ENCODE measurements at regions not wholly inside any gene's neighbourhood (a gene's known extent, or its start where the extent isn't known, plus 50 kb on each side); places are given as distances from the start of the nearest gene placed in this dataset.

DNA sequence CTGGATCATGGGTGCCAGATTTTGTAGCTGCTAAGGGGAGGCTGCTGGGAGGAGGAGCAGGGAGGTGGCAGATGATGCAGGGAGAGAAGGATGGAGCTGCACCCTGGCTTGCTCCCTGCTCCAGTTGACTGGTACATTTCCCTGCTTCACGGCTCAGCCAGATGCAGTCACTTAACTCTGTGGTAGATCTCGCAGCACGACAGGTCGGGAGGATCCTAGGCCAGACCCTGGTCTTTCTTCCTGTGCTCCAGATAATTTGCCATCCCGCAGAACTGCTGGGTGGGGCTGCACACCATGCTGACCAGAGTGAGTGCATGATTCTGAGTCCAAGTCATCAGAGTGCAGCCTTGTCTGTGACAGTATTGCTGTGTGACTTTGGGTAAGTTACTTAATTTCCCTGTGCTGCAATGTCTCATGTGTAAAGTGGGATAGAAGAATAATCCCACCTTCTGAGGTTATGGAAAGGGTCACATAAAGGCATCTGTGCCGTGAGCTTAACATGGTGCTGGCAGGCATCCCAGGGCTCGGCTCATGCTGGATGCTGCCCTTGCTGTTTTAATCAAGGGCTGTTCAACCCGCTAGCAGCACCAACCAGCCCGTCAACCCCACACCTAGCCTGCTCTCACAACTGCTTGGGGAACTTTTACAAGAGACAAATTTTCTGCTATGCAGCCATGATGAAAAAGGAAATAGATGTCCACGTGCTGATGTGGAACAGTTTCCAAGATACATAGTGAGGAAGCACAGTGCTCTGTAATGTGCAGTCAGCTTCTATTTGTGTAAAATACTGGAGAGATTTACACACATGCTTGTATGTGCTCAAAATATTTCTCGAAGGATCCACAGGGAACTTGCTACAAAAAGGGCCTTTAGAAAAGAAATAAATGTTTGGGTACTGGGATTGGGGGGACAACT is 257.9 kb downstream of the CDH26 start:
- DNase-seq: no peak

- DNase-seq: no peak
Measured at GRCh38 chr20:60219231-60219630, 261.0 kb downstream of the CDH26 start.

DNA sequence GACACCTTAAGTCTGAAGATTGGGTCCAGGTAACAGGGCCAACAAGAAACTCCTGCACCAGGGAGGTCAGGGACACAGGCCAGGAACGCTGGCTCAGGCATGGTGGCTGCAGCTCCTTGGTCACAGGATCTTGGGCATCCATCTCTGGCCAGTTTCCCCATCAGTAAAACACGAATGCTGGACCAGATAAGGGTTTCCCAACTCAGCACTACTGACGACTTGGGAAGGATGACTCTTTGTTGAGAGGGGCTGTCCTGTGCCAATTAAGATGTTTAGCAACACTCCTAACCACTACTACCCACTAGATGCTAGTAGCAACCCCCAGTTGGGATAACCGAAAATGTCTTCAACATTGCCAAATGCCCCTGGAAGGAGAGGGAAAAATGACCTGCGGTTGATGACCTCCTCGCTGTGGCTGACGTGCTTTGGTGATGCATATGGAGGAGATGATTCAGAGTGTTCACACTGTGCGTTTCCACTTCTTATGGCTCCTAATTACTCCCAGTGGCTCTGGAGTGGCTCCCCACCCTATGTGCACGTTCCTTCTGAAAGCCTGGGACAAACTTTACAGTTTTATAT is 261.9 kb downstream of the CDH26 start:
- DNase-seq: no peak

GRCh38 chr20:60220706-60221105 is 262.5 kb downstream of the CDH26 start:
- no peak for DNase-seq

DNA sequence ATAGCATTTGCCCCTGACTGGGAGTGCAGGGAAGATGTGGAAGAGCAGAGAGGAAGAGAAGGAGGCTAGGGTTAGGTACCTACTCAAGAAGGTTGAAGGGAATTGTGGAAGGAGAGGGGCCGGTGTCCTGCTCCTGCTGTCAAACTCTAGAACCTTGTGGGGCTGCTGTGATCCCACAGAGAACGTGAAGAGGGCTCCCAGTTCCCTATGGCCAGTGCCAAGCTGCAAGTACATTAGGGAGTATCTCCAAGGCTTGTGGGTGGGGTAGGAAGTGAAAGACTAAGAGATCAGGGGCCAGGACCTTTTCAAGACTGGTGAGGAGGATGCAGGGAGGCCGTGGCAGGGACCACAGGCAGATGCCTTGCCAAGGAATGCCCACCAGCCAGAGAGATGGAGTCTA is 263.4 kb downstream of the CDH26 start:
- no peak for DNase-seq

DNA sequence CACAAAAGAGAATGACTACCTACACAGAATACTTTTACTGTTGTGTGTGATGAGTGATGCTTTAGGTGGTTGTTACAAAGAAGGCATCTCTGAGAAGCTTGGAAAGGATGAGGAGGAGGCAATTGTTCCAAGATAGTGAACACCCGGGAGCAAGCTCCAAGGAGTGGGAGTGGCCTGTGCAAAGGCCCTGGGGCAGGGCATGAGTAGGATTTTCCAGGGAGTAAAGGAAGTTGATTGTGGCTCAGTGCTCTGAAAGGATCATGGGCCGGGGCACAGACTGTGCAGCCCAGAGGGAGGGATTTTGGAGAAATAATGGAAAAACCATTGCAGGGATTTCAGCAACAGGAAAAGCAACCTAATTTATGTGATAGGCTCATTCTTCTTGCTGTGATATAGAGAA is 264.3 kb downstream of the CDH26 start:
- DNase-seq: no peak

- DNase-seq: no peak
Measured at GRCh38 chr20:60223174-60223573, 265.0 kb downstream of the CDH26 start.

DNA sequence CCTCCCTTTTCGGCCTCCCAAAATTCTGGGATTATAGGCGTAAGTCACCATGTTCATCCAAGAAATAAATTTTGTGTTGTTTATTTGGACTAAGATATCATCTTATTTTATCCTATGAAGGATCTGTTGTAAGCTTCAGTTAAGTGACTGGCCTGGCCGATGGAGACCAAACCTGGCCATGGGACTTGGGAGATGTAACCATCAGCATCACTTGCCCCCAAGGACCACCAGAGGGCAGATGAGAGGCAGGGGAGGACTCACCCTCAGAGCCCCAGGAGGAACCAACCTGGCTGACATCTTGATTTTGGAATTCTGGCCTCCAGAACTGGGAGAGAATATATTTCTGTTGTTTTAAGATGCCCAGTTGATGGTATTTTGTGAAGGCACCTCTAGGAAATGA is 266.7 kb downstream of the CDH26 start:
- peak in 1 of 5 donors; percentile 5 for DNase-seq

- DNase-seq: no peak
Measured at GRCh38 chr20:60228255-60228654, 270.0 kb downstream of the CDH26 start.

- DNase-seq: no peak
Measured at GRCh38 chr20:60232380-60232779, 274.2 kb downstream of the CDH26 start.

DNA sequence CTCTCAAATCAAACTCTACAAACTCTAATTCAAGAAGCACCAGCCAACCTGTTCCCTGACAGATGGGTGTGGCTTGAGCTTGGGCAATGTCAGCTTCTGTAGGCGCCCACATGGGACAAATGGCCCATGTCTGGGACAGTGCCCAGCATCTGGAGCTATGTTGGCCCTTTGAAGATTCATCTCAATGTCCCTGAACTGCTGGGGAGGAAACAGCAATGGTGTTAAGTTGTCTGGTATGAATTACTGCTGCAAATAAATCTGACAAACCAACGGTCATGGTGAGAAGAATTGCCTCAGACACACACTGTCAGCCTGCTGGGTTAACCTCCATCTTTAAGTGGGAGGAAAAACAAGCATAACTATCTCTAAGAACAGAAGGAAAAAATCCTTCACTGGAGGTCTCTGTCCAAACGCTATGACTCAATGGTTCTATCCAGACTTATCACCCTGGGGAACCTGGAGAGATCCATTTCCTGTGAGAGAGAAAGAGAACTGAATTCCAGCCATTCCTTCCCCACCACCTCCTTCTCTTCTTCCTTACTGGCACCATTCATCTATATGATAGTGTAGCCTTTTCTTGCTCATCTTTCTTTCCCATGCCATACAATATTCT is 274.9 kb downstream of the CDH26 start:
- DNase-seq: no peak

GRCh38 chr20:60236613-60237012 is 278.4 kb downstream of the CDH26 start:
- no peak for DNase-seq

GRCh38 chr20:60237981-60238380 is 279.8 kb downstream of the CDH26 start:
- DNase-seq: no peak

DNA sequence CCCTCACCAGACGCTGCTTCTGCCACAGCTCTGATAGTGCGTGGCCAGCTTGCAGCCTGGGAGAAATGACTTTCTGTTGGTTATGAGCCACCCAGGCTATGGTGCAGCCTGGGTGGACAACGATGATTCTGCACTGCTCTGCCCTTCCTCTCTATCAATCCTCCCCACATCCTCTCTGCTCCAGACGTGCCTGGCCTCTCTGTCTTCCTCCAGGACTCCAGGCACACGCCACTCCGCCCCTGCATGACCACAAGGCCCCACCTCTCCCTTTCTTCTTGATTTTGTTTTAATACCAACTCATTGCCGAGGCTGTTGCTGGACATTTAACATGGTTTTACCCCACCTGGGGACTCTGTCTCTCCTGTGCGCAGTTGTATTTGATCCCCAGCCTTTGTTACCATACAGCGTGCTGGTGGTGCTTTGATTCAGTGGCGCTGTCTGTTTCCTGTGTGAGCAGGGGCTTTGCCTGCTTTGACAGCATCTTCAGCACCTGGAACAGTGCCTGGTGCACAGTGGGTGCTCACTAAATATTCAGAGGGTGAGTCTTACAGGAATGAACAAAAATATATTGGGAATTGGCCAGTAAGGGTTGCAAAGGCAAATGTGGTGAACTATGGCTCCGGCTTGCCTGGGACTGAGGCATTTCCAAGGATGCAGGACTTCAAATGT is 280.9 kb downstream of the CDH26 start:
- DNase-seq: no peak

- DNase-seq: no peak
Measured at GRCh38 chr20:60239956-60240355, 281.7 kb downstream of the CDH26 start.

DNA sequence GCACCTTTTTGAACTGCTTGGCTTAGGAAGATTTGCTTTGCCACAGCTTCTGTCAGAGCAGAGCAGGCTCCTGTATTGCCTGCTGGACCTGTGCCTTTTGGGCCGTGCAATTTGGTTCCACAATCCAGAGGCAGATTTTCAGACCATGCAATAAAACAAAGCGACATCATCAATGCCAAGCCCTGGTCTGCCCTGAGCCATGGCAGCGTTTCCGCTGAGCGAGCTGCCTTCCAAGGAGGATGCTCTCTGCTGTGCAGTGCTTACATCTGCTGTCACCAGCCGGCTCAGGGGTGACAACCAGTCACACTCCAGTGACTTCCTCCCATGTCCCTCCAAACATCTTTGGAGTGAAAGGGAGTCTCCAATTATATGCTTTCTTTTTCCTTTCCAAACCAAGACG is 282.2 kb downstream of the CDH26 start:
- no peak for DNase-seq

GRCh38 chr20:60240986-60241385 is 282.8 kb downstream of the CDH26 start:
- no peak for DNase-seq

DNA sequence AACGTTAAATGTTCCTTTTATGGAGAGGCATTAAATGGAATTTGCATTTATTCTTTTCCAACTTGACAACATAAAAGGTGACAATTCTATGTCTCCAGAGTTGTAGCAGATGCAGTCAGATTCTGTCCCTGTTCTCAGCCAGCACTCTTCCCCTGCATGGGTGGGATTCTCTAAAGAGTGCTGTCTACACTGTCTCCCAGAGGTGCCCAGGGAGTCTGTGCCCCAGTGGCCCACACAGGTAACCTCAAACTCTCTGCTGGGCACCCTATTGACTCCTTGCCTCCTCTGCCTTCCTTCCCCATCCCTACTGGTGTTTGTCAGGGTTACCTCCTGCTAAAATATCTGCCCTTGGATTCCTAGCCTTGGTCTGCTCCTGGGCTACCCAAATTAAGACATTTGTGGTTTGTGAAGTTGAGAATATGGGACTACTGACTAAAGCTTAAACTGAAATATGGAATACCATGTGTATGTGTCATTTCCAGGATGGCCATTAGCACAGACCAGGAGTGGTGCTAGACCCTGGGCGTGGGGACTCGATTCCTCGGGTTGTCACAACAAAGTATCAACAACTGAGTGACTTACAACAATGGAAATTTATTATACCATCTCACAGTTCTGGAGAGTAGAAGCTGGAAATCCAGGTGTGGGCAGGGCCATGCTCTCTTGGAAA is 284.7 kb downstream of the CDH26 start:
- DNase-seq: no peak

DNA sequence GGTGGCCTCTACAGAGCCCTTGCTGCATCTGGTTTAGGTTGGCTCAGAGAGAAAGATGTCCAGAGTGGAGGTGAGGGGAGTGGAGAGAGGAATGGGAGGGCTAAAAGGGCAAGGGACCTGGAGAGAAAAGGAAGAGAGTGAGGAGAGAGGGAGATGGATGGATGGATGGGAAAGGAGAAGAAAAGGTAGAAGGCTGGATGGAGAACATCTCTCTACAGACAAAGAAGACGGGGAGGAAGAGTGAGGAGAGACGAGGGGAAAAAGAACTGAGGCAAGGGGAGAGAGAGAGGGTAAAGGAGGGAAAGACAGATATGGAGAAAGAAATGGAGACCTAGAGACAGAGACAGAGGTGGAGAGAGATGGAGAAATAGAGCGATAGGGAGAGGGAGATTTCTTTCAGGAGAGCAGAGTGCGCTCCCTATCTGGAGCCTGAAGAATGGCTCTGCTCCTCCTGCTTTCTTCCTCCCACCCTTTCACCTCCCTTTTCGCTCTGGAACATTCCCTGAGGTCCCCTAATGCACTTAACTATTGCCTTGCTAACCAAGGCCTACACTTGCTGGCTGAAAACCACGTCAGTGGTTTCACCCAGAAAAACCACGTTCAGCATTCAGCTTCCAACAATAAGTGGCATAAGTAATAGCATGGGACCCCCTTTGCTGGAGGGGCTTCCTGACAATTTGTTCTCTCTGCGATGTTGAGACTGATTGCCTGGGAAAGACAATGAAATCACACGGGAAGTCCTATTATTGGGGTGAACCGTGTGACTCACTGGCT is 286.3 kb downstream of the CDH26 start:
- DNase-seq: no peak

GRCh38 chr20:60246751-60247150 is 288.5 kb downstream of the CDH26 start:
- DNase-seq: no peak

- DNase-seq: no peak
Measured at GRCh38 chr20:60249436-60249835, 291.2 kb downstream of the CDH26 start.

DNA sequence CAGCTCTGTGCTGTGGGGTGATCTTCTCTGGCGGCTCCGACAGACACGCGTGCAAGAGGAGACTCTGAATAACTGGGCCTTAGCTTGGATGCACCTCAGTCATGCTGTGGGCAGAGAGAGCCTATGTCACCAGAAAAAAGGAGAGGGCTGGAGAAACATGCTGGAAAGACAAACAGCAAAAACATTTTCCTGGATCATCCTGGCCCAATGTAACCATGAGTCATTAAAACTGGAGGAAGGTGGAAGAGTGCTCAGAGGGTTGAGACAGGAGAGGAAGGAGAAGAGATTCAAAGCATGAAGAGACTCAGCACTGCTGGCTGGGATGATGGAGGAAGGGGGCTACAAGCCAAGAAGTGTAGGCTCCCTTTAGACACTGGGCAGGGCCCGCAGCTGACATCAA is 292.0 kb downstream of the CDH26 start:
- DNase-seq: no peak
